ENCODE measurements at regions not wholly inside any gene's neighbourhood (a gene's known extent, or its start where the extent isn't known, plus 50 kb on each side); places are given as distances from the start of the nearest gene placed in this dataset.

GRCh38 chr3:166527325-166527724 is 690.1 kb upstream of the BCHE start:
- TF ChIP-seq, protein P1, sequence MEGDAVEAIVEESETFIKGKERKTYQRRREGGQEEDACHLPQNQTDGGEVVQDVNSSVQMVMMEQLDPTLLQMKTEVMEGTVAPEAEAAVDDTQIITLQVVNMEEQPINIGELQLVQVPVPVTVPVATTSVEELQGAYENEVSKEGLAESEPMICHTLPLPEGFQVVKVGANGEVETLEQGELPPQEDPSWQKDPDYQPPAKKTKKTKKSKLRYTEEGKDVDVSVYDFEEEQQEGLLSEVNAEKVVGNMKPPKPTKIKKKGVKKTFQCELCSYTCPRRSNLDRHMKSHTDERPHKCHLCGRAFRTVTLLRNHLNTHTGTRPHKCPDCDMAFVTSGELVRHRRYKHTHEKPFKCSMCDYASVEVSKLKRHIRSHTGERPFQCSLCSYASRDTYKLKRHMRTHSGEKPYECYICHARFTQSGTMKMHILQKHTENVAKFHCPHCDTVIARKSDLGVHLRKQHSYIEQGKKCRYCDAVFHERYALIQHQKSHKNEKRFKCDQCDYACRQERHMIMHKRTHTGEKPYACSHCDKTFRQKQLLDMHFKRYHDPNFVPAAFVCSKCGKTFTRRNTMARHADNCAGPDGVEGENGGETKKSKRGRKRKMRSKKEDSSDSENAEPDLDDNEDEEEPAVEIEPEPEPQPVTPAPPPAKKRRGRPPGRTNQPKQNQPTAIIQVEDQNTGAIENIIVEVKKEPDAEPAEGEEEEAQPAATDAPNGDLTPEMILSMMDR (conservative IDR thresholded peaks at IDR 0.05; ENCODE audit: low read depth, low read length): no peak
- TF ChIP-seq EZH2 (IDR thresholded peaks at IDR 0.05; ENCODE audit: low read length, unreplicated experiment) (no peak), EZH2phosphoT487 (IDR thresholded peaks at IDR 0.05; ENCODE audit: borderline replicate concordance, low read length) (no peak)
